Endothelial cell of umbilical vein (primary cell): ENCODE measurements at regions not wholly inside any gene's neighbourhood (a gene's known extent, or its start where the extent isn't known, plus 50 kb on each side); places are given as distances from the start of the nearest gene placed in this dataset.

Experiments
- BruUV-seq: library from RNA; stranded (reverse); fragments of 400-500 nt; replicated peaks from 2 replicates; lab custom pipeline; 2021; lab: Mats Ljungman, UMichigan
- CTCF ChIA-PET: fragments of 300-600, 350-600 bp; sonication (Branson Sonifier 250); formaldehyde crosslinking; loops from one replicate; lab custom pipeline; 2021; ENCODE audit warnings: antibody characterized with exemption, inconsistent platforms; lab: Charles Lee
- POLR2A ChIA-PET: fragments of 300-600, 350-600 bp; sonication (Branson Sonifier 250); formaldehyde crosslinking; loops from one replicate; lab custom pipeline; 2021; ENCODE audit warnings: antibody characterized with exemption, inconsistent platforms; lab: Charles Lee
- DNase-seq: peaks from one replicate; pipeline ENCODE4 v3.0.0-alpha.2; 2011; ENCODE audit warnings: low read depth, low spot score
- FAIRE-seq: peaks from 2 replicates; lab custom pipeline; 2011; peaks lifted over from hg19 to GRCh38; lab: Jason Lieb, UNC
- H2AFZ ChIP-seq: 2 replicates; pipeline ENCODE4 v1.6.0; 2012; ENCODE audit warnings: low read depth, low read length, control low read depth, inconsistent platforms
- H3K27ac ChIP-seq: 2 replicates; pipeline ENCODE4 v1.5.1; 2011; ENCODE audit warnings: low read depth, mild to moderate bottlenecking, control low read depth, low read length, moderate library complexity; ENCODE audit not compliant: insufficient read depth
- H3K27me3 ChIP-seq, 2 experiments: 2 replicates each; pipeline versions ENCODE4 v1.6.0 to v1.6.1; 2011; ENCODE audit warnings: low read length in 2 of 2, mixed read lengths in 1 of 2; ENCODE audit not compliant: control insufficient read depth in 2 of 2, insufficient read depth in 2 of 2
- H3K36me3 ChIP-seq, 2 experiments: 2 replicates in 1 of 2; 3 replicates in 1 of 2; pipeline ENCODE4 v1.5.1; 2011; ENCODE audit warnings: low read length in 2 of 2, mild to moderate bottlenecking in 1 of 2, moderate library complexity in 1 of 2; ENCODE audit not compliant: control insufficient read depth in 2 of 2, insufficient read depth in 2 of 2; ENCODE audit errors: extremely low read depth in 1 of 2
- H3K4me1 ChIP-seq: 3 replicates; pipeline ENCODE4 v1.5.1; 2011; ENCODE audit warnings: mild to moderate bottlenecking, low read length; ENCODE audit not compliant: control insufficient read depth, insufficient read depth; ENCODE audit errors: extremely low read depth
- H3K4me2 ChIP-seq: 2 replicates; pipeline ENCODE4 v1.6.1; 2011; ENCODE audit warnings: low read length, control low read depth, mixed read lengths; ENCODE audit not compliant: insufficient read depth
- H3K4me3 ChIP-seq, 3 experiments: fragments of 200-600 bp in 1 of 3; sonication (generic), shearing (Covaris generic) in 1 of 3; replicated peaks in 1 of 3; 2 replicates each; pipeline ENCODE4 v1.5.1; 2011 to 2016; ENCODE audit warnings: control low read depth in 3 of 3, low read length in 3 of 3, mild to moderate bottlenecking in 2 of 3, inconsistent platforms in 1 of 3, low read depth in 1 of 3, moderate library complexity in 1 of 3; ENCODE audit not compliant: insufficient read depth in 1 of 3
- H3K79me2 ChIP-seq: 2 replicates; pipeline ENCODE4 v1.6.0; 2012; ENCODE audit warnings: low read length, inconsistent platforms; ENCODE audit not compliant: control insufficient read depth, insufficient read depth
- H3K9ac ChIP-seq: replicated peaks from 2 replicates; pipeline ENCODE3; 2011; ENCODE audit warnings: low read length, control low read depth; ENCODE audit not compliant: insufficient read depth; ENCODE audit errors: extremely low read depth
- H3K9me1 ChIP-seq: replicated peaks from 3 replicates; pipeline ENCODE4 v1.6.0; 2011; ENCODE audit warnings: mild to moderate bottlenecking, low read length; ENCODE audit not compliant: control insufficient read depth, insufficient read depth; ENCODE audit errors: extremely low read depth
- H3K9me3 ChIP-seq: replicated peaks from 2 replicates; pipeline ENCODE4 v1.5.1; 2012; ENCODE audit warnings: low read length, inconsistent platforms; ENCODE audit not compliant: control insufficient read depth, insufficient read depth
- H4K20me1 ChIP-seq: replicated peaks from 2 replicates; pipeline ENCODE3; 2011; ENCODE audit warnings: mild to moderate bottlenecking, low read length; ENCODE audit not compliant: control insufficient read depth, insufficient read depth; ENCODE audit errors: extremely low read depth
- CTCF ChIP-seq, 2 donors: IDR thresholded peaks; 1 replicate in 1 of 2; 2 replicates in 1 of 2; pipeline ENCODE4 v1.5.1; 2011; ENCODE audit warnings: low read length in 2 of 2, mild to moderate bottlenecking in 2 of 2, moderate library complexity in 2 of 2, control low read depth in 1 of 2, inconsistent platforms in 1 of 2, low read depth in 1 of 2; ENCODE audit not compliant: insufficient read depth in 1 of 2; ENCODE audit errors: extremely low read depth in 1 of 2
- EZH2 ChIP-seq: IDR thresholded peaks from 2 replicates; pipeline ENCODE4 v1.6.1; 2012; ENCODE audit warnings: borderline replicate concordance, low read depth, mild to moderate bottlenecking, moderate library complexity, low read length, inconsistent platforms; ENCODE audit not compliant: severe bottlenecking
- FOS ChIP-seq: IDR thresholded peaks from 2 replicates; pipeline ENCODE4 v1.6.1; 2011; ENCODE audit warnings: mild to moderate bottlenecking, low read length, moderate library complexity, borderline replicate concordance; ENCODE audit not compliant: insufficient read depth
- GATA2 ChIP-seq: IDR thresholded peaks from 2 replicates; pipeline ENCODE4 v1.7.0; 2011; ENCODE audit warnings: low read depth, mild to moderate bottlenecking, moderate library complexity, mixed read lengths, low read length; ENCODE audit not compliant: insufficient read length, insufficient read depth
- JUN ChIP-seq: IDR thresholded peaks from 2 replicates; pipeline ENCODE4 v1.6.1; 2011; ENCODE audit warnings: borderline replicate concordance, low read depth; ENCODE audit not compliant: insufficient read length, insufficient read depth
- MYC ChIP-seq: IDR thresholded peaks from one replicate; pipeline ENCODE4 v1.6.1; 2011; ENCODE audit warnings: mild to moderate bottlenecking, low read depth, low read length
- POLR2A ChIP-seq: IDR thresholded peaks from 2 replicates; pipeline ENCODE4 v1.6.1; 2012; ENCODE audit warnings: low read depth, mild to moderate bottlenecking, control low read depth, low read length
- POLR2AphosphoS5 ChIP-seq: IDR thresholded peaks from 2 replicates; pipeline ENCODE4 v1.6.1; 2012; ENCODE audit warnings: low read depth, mild to moderate bottlenecking, control low read depth, low read length, moderate library complexity; ENCODE audit not compliant: insufficient read depth
- dilution Hi-C: fragments of 300-500 bp; cut with MboI; formaldehyde crosslinking; loops from one replicate; pipeline ENCODE4 v1.15.0; 2019; ENCODE audit warnings: low sequenced_read_pairs; ENCODE audit not compliant: extremely low pct_ligation_motif_present
- intact Hi-C: fragments of 100-400 bp; cut with micrococcal nuclease; formaldehyde crosslinking; loops from one replicate; pipeline ENCODE4 v1.10.0; 2022
- TF ChIP-seq, protein P1 (sequence below): IDR thresholded peaks from 2 replicates; pipeline ENCODE4 v1.6.1; 2011; ENCODE audit not compliant: insufficient read depth, insufficient read length

- peak overlapping the region; percentile 74 for H2AFZ ChIP-seq
- CTCF ChIA-PET, result interaction anchor here (0.6 to 1.5 kb wide), 30 partner anchors 9 to 538 kb away, joined by 3 to 61 read pairs (median 4); partner anchors contain the start of gene COL8A1
- no peak overlapping the region for H3K9ac ChIP-seq
- no peaks in the 10 kb centered on the region for H3K9me3 ChIP-seq
- H3K36me3 ChIP-seq, result no peaks in the 10 kb centered on the region
- dilution Hi-C loops (no loop called here), intact Hi-C loops (loop anchor here (1.0 to 2.0 kb wide), 4 partner anchors 33 to 509 kb away; no protein-coding TSS in a partner anchor)
- POLR2A ChIA-PET, result interaction anchor here (1.9 kb wide), 1 partner anchor 105 kb away, joined by 7 read pairs; the partner anchor contains the start of gene COL8A1
- no peaks in the 10 kb centered on the region for H3K9me1 ChIP-seq
- TF ChIP-seq CTCF (IDR thresholded peaks at IDR 0.05; ENCODE audit: extremely low read depth in 1 of 2, insufficient read depth in 1 of 2, low read depth in 1 of 2, low read length in 2 of 2) (peak; percentile 75 to 81), EZH2 (no peak)
- TF ChIP-seq, protein P1, sequence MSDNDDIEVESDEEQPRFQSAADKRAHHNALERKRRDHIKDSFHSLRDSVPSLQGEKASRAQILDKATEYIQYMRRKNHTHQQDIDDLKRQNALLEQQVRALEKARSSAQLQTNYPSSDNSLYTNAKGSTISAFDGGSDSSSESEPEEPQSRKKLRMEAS, result no peak
- no peaks in the 10 kb centered on the region for H4K20me1 ChIP-seq
- peak; percentile 88 for DNase-seq
- BruUV-seq, result no TSS peak
- H3K27me3 ChIP-seq, result no peaks in the 10 kb centered on the region
- H3K27ac ChIP-seq, result peak overlapping the region; percentile 5
- FAIRE-seq, result peak; percentile 73
- H3K79me2 ChIP-seq, result no peaks in the 10 kb centered on the region
- H3K4me3 ChIP-seq, result no peak overlapping the region
- H3K4me2 ChIP-seq, result no peak overlapping the region
- no peaks in the 10 kb centered on the region for H3K4me1 ChIP-seq
Measured at GRCh38 chr3:99532246-99532645, 106.1 kb upstream of the COL8A1 start.

DNA sequence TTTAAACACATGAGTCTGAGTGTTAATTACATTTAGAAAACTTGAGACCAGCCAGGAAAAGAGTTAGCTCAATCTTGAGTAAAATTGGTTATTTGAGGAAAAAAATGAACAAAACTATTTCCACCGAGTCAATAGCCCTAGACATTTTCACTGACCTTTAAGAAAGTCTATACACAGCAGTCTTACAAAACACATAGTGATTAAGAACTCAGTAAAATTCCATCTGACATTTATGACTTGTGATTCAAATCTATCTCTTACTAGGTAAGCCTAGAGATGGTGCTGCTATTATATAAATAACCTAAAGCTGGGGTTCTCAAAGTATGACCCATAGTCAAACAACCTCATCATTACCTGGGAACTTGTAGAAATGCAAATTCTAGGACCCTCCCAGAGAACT lies 109.1 kb upstream of the COL8A1 start:
- no peak overlapping the region for H3K4me3 ChIP-seq
- no peaks in the 10 kb centered on the region for H3K9me3 ChIP-seq
- no peaks in the 10 kb centered on the region for H3K9me1 ChIP-seq
- CTCF ChIA-PET, result interaction anchor here (0.9 to 3.0 kb wide), 4 partner anchors 9 to 30 kb away, joined by 3 to 20 read pairs (median 6); no protein-coding TSS in a partner anchor
- intact Hi-C loops (no loop called here), dilution Hi-C loops (no loop called here)
- H3K79me2 ChIP-seq, result no peaks in the 10 kb centered on the region
- H3K4me2 ChIP-seq, result no peak overlapping the region
- no peak for FAIRE-seq
- no peak overlapping the region for H3K27ac ChIP-seq
- H3K36me3 ChIP-seq, result no peaks in the 10 kb centered on the region
- POLR2A ChIA-PET, result no interaction called here
- H3K9ac ChIP-seq, result no peak overlapping the region
- DNase-seq, result no peak
- H3K4me1 ChIP-seq, result peaks cover 3% of the 10 kb centered on the region
- H2AFZ ChIP-seq, result no peak overlapping the region
- TF ChIP-seq GATA2 (no peak), FOS (no peak), EZH2 (no peak), MYC (no peak), CTCF (IDR thresholded peaks at IDR 0.05; ENCODE audit: extremely low read depth in 1 of 2, insufficient read depth in 1 of 2, low read depth in 1 of 2, low read length in 2 of 2) (no peak), JUN (no peak), POLR2A (no peak), POLR2AphosphoS5 (no peak)
- TF ChIP-seq, protein P1, result no peak
- BruUV-seq, result no TSS peak
- no peaks in the 10 kb centered on the region for H4K20me1 ChIP-seq
- H3K27me3 ChIP-seq, result no peaks in the 10 kb centered on the region
